Right forelimb (tissue), 1 donor: ENCODE measurements at regions not wholly inside any gene's neighbourhood (a gene's known extent, or its start where the extent isn't known, plus 50 kb on each side); places are given as distances from the start of the nearest gene placed in this dataset.
"Not testable (repeated sequence)": the region's sequence is repeated elsewhere in the genome, so short reads cannot be mapped to it uniquely, and the experiment has no call there.

Experiments
- DNase-seq: peaks from one replicate; pipeline ENCODE4 v3.0.0-alpha.2; 2018

- no peak for DNase-seq
Measured at GRCh38 chr18:26648509-26649192, 100.3 kb upstream of the KCTD1 start.

GRCh38 chr18:26646901-26647300 is 98.5 kb upstream of the KCTD1 start:
- DNase-seq = no peak

- DNase-seq = no peak
Measured at GRCh38 chr18:26642440-26643348, 94.3 kb upstream of the KCTD1 start.

- no peak for DNase-seq
Measured at GRCh38 chr18:26640541-26640940, 92.2 kb upstream of the KCTD1 start.

- DNase-seq = no peak
Measured at GRCh38 chr18:26639149-26639548, 90.8 kb upstream of the KCTD1 start.

GRCh38 chr18:26637983-26638382 is 89.6 kb upstream of the KCTD1 start:
- DNase-seq = no peak

GRCh38 chr18:26637324-26637723 is 89.0 kb upstream of the KCTD1 start:
- DNase-seq = no peak

GRCh38 chr18:26635466-26635865 is 87.1 kb upstream of the KCTD1 start:
- DNase-seq = no peak

GRCh38 chr18:26634631-26635030 is 86.3 kb upstream of the KCTD1 start:
- DNase-seq = no peak

- no peak for DNase-seq
Measured at GRCh38 chr18:26631135-26631534, 82.8 kb upstream of the KCTD1 start.

GRCh38 chr18:26630596-26630995 is 82.2 kb upstream of the KCTD1 start:
- DNase-seq = no peak

GRCh38 chr18:26628017-26628416 is 79.7 kb upstream of the KCTD1 start:
- DNase-seq = no peak

GRCh38 chr18:26624443-26624842 is 76.1 kb upstream of the KCTD1 start:
- DNase-seq = no peak

- not testable (repeated sequence) for DNase-seq
Measured at GRCh38 chr18:26623314-26623713, 75.0 kb upstream of the KCTD1 start.

GRCh38 chr18:26621161-26622026 is 73.0 kb upstream of the KCTD1 start:
- no peak for DNase-seq

- DNase-seq = no peak
Measured at GRCh38 chr18:26619350-26619749, 71.0 kb upstream of the KCTD1 start.

GRCh38 chr18:26618135-26618534 is 69.8 kb upstream of the KCTD1 start:
- DNase-seq = no peak

GRCh38 chr18:26617151-26617554 is 68.8 kb upstream of the KCTD1 start:
- no peak for DNase-seq

GRCh38 chr18:26614374-26614773 is 66.0 kb upstream of the KCTD1 start:
- DNase-seq = no peak
